ENCODE measurements at regions not wholly inside any gene's neighbourhood (a gene's known extent, or its start where the extent isn't known, plus 50 kb on each side); places are given as distances from the start of the nearest gene placed in this dataset.
"Not testable (repeated sequence)": the region's sequence is repeated elsewhere in the genome, so short reads cannot be mapped to it uniquely, and the experiment has no call there.

GRCh38 chr1:230555814-230556213 lies 86.5 kb upstream of the COG2 start:
- no peak for DNase-seq

- DNase-seq = no peak
These were observed 89.4 kb upstream of the COG2 start for GRCh38 chr1:230552880-230553279.

- not testable (repeated sequence) for DNase-seq
These were observed 91.3 kb upstream of the COG2 start for GRCh38 chr1:230550945-230551344.

GRCh38 chr1:230550428-230550827 lies 91.9 kb upstream of the COG2 start:
- DNase-seq = no peak

- no peak for DNase-seq
These were observed 92.7 kb upstream of the COG2 start for GRCh38 chr1:230549625-230550024.

GRCh38 chr1:230548997-230549396 lies 93.3 kb upstream of the COG2 start:
- no peak for DNase-seq

GRCh38 chr1:230548357-230548756 lies 93.9 kb upstream of the COG2 start:
- DNase-seq = no peak

- DNase-seq = no peak
These were observed 97.1 kb upstream of the COG2 start for GRCh38 chr1:230545181-230545580.

- DNase-seq = no peak
These were observed 97.5 kb upstream of the COG2 start for GRCh38 chr1:230544758-230545157.

- no peak for DNase-seq
These were observed 99.2 kb upstream of the COG2 start for GRCh38 chr1:230543085-230543484.

- no peak for DNase-seq
These were observed 99.6 kb upstream of the COG2 start for GRCh38 chr1:230542681-230543080.

GRCh38 chr1:230542054-230542453 lies 100.2 kb upstream of the COG2 start:
- peak; percentile 6 for DNase-seq

GRCh38 chr1:230541306-230541705 lies 101.0 kb upstream of the COG2 start:
- no peak for DNase-seq

- DNase-seq = no peak
These were observed 101.7 kb upstream of the COG2 start for GRCh38 chr1:230540421-230541155.

GRCh38 chr1:230537456-230537855 lies 104.8 kb upstream of the COG2 start:
- no peak for DNase-seq

GRCh38 chr1:230536641-230537155 lies 105.6 kb upstream of the COG2 start:
- DNase-seq = no peak

GRCh38 chr1:230534224-230534623 lies 108.1 kb upstream of the COG2 start:
- DNase-seq = no peak

GRCh38 chr1:230531103-230531502 lies 105.0 kb upstream of the PGBD5 start:
- DNase-seq = no peak

GRCh38 chr1:230519246-230519645 lies 93.1 kb upstream of the PGBD5 start:
- DNase-seq = no peak

- no peak for DNase-seq
These were observed 92.4 kb upstream of the PGBD5 start for GRCh38 chr1:230518511-230518910.

- no peak for DNase-seq
These were observed 91.7 kb upstream of the PGBD5 start for GRCh38 chr1:230517786-230518185.

GRCh38 chr1:230517326-230517725 lies 91.2 kb upstream of the PGBD5 start:
- no peak for DNase-seq

GRCh38 chr1:230516889-230517288 lies 90.8 kb upstream of the PGBD5 start:
- DNase-seq = no peak

- DNase-seq = no peak
These were observed 89.5 kb upstream of the PGBD5 start for GRCh38 chr1:230515451-230516145.

Data from NCI-H226 (cell line).